Activated T-cell treated with anti-CD3 and anti-CD28 coated beads, Interleukin-2, amount 50 U/mL, for 4 hours (primary cell): ENCODE measurements at regions not wholly inside any gene's neighbourhood (a gene's known extent, or its start where the extent isn't known, plus 50 kb on each side); places are given as distances from the start of the nearest gene placed in this dataset.

Experiments
- ATAC-seq, 2 donors: fragments of 200-7000 bp; cut with Tn5 transposase; one replicate each; pipeline ENCODE4 v1.10.0; 2021
- DNase-seq: peaks from one replicate; pipeline ENCODE4 v3.0.0-alpha.2; 2020
- H3K27me3 Mint-ChIP-seq: one replicate; pipeline ENCODE4 v1.8.0; 2021; ENCODE audit warnings: low read depth, mixed read lengths
- H3K36me3 Mint-ChIP-seq: one replicate; pipeline ENCODE4 v1.8.0; 2022; ENCODE audit warnings: mixed read lengths; ENCODE audit not compliant: insufficient read depth
- H3K4me1 Mint-ChIP-seq: one replicate; pipeline ENCODE4 v1.8.0; 2021; ENCODE audit warnings: low read depth, mixed read lengths
- H3K4me3 Mint-ChIP-seq: one replicate; pipeline ENCODE4 v1.8.0; 2021; ENCODE audit warnings: mild to moderate bottlenecking, moderate library complexity, mixed read lengths
- H3K9me3 Mint-ChIP-seq: one replicate; pipeline ENCODE4 v1.8.0; 2021; ENCODE audit warnings: mixed read lengths

GRCh38 chrX:69093960-69094871 lies 71.0 kb downstream of the PJA1 start:
- H3K9me3 Mint-ChIP-seq, result no peaks in the 10 kb centered on the region
- no peak overlapping the region for H3K4me3 Mint-ChIP-seq
- no peaks in the 10 kb centered on the region for H3K36me3 Mint-ChIP-seq
- DNase-seq (no peak), ATAC-seq (no peak)
- H3K4me1 Mint-ChIP-seq, result no peaks in the 10 kb centered on the region
- no peaks in the 10 kb centered on the region for H3K27me3 Mint-ChIP-seq

GRCh38 chrX:69090022-69090421 lies 75.2 kb downstream of the PJA1 start:
- Mint-ChIP-seq H3K36me3 (no peaks in the 10 kb centered on the region), H3K9me3 (no peaks in the 10 kb centered on the region), H3K4me3 (no peak overlapping the region), H3K27me3 (no peaks in the 10 kb centered on the region), H3K4me1 (no peaks in the 10 kb centered on the region)
- DNase-seq (no peak), ATAC-seq (no peak)

DNA sequence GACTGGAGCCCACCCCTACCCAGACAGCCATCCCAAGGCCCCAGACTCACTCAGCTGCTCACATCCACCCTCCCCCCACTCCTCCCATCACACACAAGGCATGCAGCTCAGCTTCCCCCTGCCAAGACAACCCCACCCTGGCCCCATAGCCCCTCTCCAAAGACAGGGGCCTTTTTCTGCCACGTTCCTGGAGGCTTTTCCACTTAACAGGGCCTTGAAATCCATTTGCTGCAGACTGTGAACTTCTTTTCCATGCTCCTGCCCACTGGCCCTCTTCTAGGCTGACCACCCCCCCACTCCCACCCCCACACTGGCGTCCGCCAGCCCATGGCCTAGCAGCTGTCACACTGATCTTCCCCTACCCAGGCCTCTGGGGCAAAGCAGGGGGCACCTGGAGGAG lies 76.0 kb downstream of the PJA1 start:
- Mint-ChIP-seq H3K4me3 (no peak overlapping the region), H3K4me1 (no peaks in the 10 kb centered on the region), H3K36me3 (no peaks in the 10 kb centered on the region), H3K27me3 (no peaks in the 10 kb centered on the region), H3K9me3 (no peaks in the 10 kb centered on the region)
- DNase-seq (no peak), ATAC-seq (no peak)

DNA sequence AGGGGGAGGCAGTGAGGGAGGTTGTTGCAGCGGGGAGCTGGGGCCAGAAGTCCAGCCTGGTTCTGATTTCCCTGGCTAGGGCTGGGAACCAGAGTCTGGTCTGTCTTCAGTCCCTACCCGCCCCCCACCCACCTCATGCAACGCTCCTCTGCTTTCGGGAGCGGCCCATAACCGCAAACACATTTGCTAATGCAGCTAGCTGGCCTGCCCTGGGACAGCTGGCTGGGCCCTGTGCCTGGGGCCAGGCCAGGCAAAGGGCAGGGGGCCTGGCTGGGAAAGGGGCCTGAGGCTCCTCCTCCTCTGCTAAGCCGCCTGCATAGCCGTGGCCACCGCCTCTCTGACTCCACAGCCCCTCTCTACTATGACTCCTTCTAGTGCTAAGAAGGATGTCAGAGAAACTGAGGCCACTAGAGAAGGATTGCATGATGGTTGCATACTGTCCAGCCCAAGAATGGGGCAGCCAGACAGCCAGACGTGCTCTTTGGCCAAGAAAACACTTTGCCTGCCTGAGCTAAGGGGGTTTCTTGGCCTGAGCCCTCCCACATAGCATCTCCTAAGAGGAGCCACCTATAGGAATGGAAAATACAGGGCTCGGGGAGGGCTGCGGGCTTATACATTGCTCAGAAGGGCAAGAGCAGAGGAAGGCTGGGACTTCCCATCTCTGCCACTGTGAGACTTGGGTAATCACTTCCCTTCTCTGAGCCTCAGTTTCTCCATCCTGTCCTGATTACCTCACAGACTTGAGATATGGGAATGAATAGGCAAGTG lies 76.9 kb downstream of the PJA1 start:
- no peaks in the 10 kb centered on the region for H3K27me3 Mint-ChIP-seq
- H3K4me3 Mint-ChIP-seq, result no peak overlapping the region
- H3K36me3 Mint-ChIP-seq, result no peaks in the 10 kb centered on the region
- ATAC-seq, result no peak
- H3K9me3 Mint-ChIP-seq, result no peaks in the 10 kb centered on the region
- no peak for DNase-seq
- no peaks in the 10 kb centered on the region for H3K4me1 Mint-ChIP-seq

- Mint-ChIP-seq H3K27me3 (no peaks in the 10 kb centered on the region), H3K4me1 (no peaks in the 10 kb centered on the region), H3K4me3 (no peak overlapping the region), H3K9me3 (no peaks in the 10 kb centered on the region), H3K36me3 (no peaks in the 10 kb centered on the region)
- ATAC-seq (no peak), DNase-seq (no peak)
Measured at GRCh38 chrX:69085826-69086225, 79.4 kb downstream of the PJA1 start.

DNA sequence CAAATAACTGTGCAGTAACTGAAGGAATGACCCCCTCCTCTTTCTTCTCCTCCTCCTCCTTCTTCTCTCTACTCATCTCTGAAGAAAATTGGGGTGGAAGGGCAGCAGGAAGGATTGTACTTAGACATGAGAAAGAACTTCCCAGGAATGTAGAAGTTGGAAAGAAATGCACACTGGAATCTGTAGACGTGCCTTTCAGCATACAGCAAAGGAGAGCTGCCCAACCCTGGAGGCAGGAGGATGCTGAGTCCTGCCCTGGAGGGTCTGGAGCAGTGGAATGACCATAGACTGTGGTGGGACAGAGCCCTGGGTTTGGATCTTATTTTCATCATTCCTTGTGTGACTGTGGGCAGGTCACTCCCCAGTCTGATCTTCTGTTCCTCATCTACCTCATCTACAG lies 80.1 kb downstream of the PJA1 start:
- H3K4me3 Mint-ChIP-seq, result no peak overlapping the region
- H3K27me3 Mint-ChIP-seq, result no peaks in the 10 kb centered on the region
- DNase-seq, result no peak
- H3K36me3 Mint-ChIP-seq, result no peaks in the 10 kb centered on the region
- no peaks in the 10 kb centered on the region for H3K4me1 Mint-ChIP-seq
- H3K9me3 Mint-ChIP-seq, result no peaks in the 10 kb centered on the region
- ATAC-seq, result no peak

DNA sequence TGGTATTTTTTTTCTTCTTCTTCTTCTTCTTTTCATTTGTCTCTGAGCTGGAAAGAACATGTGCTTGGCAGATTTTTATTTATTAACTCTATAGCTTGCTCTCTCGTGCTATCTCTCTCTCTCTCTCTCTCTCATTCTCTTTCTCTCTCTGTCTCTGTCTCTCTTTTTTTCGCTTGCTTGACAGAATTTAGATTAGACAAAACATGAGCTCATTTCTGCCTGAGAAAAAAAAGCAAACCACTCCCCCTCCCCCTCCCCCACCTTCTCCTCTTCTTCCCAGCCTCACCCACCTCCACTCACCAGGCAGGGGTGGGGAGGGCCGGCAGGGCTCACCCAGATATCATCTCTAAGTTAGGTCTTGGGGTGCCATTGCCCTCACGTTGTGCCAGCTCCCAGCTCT lies 81.5 kb downstream of the PJA1 start:
- ATAC-seq (no peak), DNase-seq (no peak)
- Mint-ChIP-seq H3K36me3 (no peaks in the 10 kb centered on the region), H3K9me3 (no peaks in the 10 kb centered on the region), H3K27me3 (no peaks in the 10 kb centered on the region), H3K4me1 (no peaks in the 10 kb centered on the region), H3K4me3 (no peak overlapping the region)

DNA sequence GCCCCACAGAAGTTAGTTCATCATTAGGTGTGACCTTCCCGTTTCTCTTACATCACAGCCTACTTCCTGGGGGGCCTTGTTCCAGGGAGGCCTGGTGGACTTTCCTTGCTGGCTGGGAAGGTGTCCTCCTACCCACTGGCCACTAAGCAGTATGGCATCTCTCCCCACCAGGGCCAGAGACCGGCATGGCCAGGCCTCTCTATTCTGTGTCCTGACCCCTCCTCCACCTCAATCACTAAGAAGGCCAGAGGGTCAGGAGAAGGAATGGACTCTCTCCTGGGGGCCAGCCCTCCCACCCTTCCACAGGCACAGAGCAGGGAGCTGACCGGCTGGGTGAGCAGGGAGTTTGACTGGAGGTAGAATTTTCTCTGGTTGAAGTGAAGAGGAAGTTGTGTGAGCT lies 81.9 kb downstream of the PJA1 start:
- no peak for ATAC-seq
- Mint-ChIP-seq H3K4me3 (no peak overlapping the region), H3K36me3 (no peaks in the 10 kb centered on the region), H3K9me3 (no peaks in the 10 kb centered on the region), H3K4me1 (no peaks in the 10 kb centered on the region), H3K27me3 (no peaks in the 10 kb centered on the region)
- no peak for DNase-seq

GRCh38 chrX:69082753-69083150 lies 82.5 kb downstream of the PJA1 start:
- DNase-seq (no peak), ATAC-seq (no peak)
- no peaks in the 10 kb centered on the region for H3K9me3 Mint-ChIP-seq
- H3K4me3 Mint-ChIP-seq, result no peak overlapping the region
- no peaks in the 10 kb centered on the region for H3K4me1 Mint-ChIP-seq
- no peaks in the 10 kb centered on the region for H3K27me3 Mint-ChIP-seq
- no peaks in the 10 kb centered on the region for H3K36me3 Mint-ChIP-seq

- Mint-ChIP-seq H3K4me3 (no peak overlapping the region), H3K4me1 (no peaks in the 10 kb centered on the region), H3K27me3 (no peaks in the 10 kb centered on the region), H3K9me3 (no peaks in the 10 kb centered on the region), H3K36me3 (no peaks in the 10 kb centered on the region)
- ATAC-seq, result no peak
- no peak for DNase-seq
Measured at GRCh38 chrX:69082055-69082752, 83.0 kb downstream of the PJA1 start.

GRCh38 chrX:69080855-69081465 lies 84.3 kb downstream of the PJA1 start:
- Mint-ChIP-seq H3K27me3 (no peaks in the 10 kb centered on the region), H3K36me3 (no peaks in the 10 kb centered on the region), H3K4me3 (no peak overlapping the region), H3K4me1 (no peaks in the 10 kb centered on the region), H3K9me3 (no peaks in the 10 kb centered on the region)
- ATAC-seq (no peak), DNase-seq (no peak)

DNA sequence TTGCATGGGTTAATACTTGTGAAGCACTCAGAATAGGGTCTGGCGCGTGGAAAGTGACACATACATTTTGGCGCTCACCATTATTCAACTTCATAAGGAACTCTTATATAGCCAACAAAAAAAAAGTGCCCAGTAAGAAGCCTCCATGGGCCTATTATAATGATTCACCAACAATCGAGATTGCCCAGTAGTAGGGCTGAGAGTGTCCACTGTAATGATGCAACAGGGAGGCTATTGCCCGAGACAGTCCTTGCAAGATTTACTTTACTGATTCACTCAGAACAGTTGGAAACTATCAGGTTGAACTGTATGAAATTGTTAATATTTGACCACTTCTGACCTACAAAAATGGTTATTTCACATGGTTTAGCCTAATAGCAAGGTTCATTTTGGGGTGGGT lies 86.0 kb downstream of the PJA1 start:
- Mint-ChIP-seq H3K9me3 (no peaks in the 10 kb centered on the region), H3K4me1 (no peaks in the 10 kb centered on the region), H3K4me3 (no peak overlapping the region), H3K27me3 (no peaks in the 10 kb centered on the region), H3K36me3 (no peaks in the 10 kb centered on the region)
- ATAC-seq (no peak), DNase-seq (no peak)

- Mint-ChIP-seq H3K27me3 (no peaks in the 10 kb centered on the region), H3K4me3 (no peak overlapping the region), H3K9me3 (no peaks in the 10 kb centered on the region), H3K36me3 (no peaks in the 10 kb centered on the region), H3K4me1 (no peaks in the 10 kb centered on the region)
- ATAC-seq, result no peak
- DNase-seq, result no peak
Measured at GRCh38 chrX:69077895-69078455, 87.3 kb downstream of the PJA1 start.

DNA sequence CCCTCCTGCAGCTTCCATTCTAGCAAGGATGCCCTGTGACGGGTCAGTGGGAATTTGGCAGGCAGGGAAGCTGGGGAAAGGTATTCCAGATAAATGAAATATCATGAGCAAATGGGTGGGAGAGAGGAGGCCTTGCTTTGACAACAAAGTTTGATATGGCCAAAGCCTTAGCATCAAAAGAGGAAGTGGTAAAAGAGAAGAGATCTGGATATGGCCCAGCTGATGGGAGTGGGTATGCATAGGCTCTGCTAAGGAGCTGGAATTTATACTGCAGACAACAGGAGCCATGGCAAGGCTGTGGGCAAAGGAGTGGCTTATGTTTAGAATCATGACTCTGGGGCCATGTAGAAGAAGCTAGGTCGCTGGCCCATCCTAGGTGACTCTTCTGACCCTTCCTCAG lies 89.2 kb downstream of the PJA1 start:
- no peak for ATAC-seq
- no peak for DNase-seq
- Mint-ChIP-seq H3K27me3 (no peaks in the 10 kb centered on the region), H3K36me3 (no peaks in the 10 kb centered on the region), H3K4me1 (no peaks in the 10 kb centered on the region), H3K9me3 (no peaks in the 10 kb centered on the region), H3K4me3 (no peak overlapping the region)
